H9 (cell line): ENCODE measurements at regions not wholly inside any gene's neighbourhood (a gene's known extent, or its start where the extent isn't known, plus 50 kb on each side); places are given as distances from the start of the nearest gene placed in this dataset.

Source experiments
- DNase-seq: peaks from one replicate; pipeline ENCODE4 v3.0.0-alpha.2; 2017
- H2AFZ ChIP-seq: one replicate; pipeline ENCODE4 v1.6.1; 2013; ENCODE audit warnings: mild to moderate bottlenecking, low read length, control low read depth, moderate library complexity
- H2AK5ac ChIP-seq: 2 replicates; pipeline ENCODE4 v1.6.1; 2013; ENCODE audit warnings: low read length, control low read depth, mixed read lengths; ENCODE audit not compliant: insufficient read length
- H2BK120ac ChIP-seq: one replicate; pipeline ENCODE4 v1.6.1; 2013; ENCODE audit warnings: low read depth, mild to moderate bottlenecking, low read length, control low read depth, inconsistent platforms; ENCODE audit not compliant: poor library complexity, severe bottlenecking
- H2BK12ac ChIP-seq: 2 replicates; pipeline ENCODE4 v1.6.1; 2013; ENCODE audit warnings: low read length, control low read depth, mixed read lengths, low read depth; ENCODE audit not compliant: insufficient read length
- H2BK15ac ChIP-seq: 2 replicates; pipeline ENCODE4 v1.6.1; 2013; ENCODE audit warnings: low read depth, low read length, control low read depth
- H2BK20ac ChIP-seq: one replicate; pipeline ENCODE4 v1.6.1; 2013; ENCODE audit warnings: low read depth, mild to moderate bottlenecking, low read length, control low read depth, inconsistent platforms; ENCODE audit not compliant: poor library complexity, severe bottlenecking
- H2BK5ac ChIP-seq: 2 replicates; pipeline ENCODE4 v1.6.1; 2013; ENCODE audit warnings: low read length, control low read depth, mixed read lengths; ENCODE audit not compliant: insufficient read length
- H3K14ac ChIP-seq: 2 replicates; pipeline ENCODE4 v1.6.1; 2013; ENCODE audit warnings: low read length, control low read depth; ENCODE audit not compliant: insufficient read depth
- H3K18ac ChIP-seq: 2 replicates; pipeline ENCODE4 v1.6.1; 2013; ENCODE audit warnings: low read depth, mild to moderate bottlenecking, mixed read lengths, low read length, control low read depth; ENCODE audit not compliant: insufficient read length
- H3K23ac ChIP-seq: 2 replicates; pipeline ENCODE4 v1.6.1; 2013; ENCODE audit warnings: low read length, control low read depth, mixed read lengths, low read depth; ENCODE audit not compliant: insufficient read length
- H3K23me2 ChIP-seq: 2 replicates; pipeline ENCODE4 v1.6.1; 2013; ENCODE audit warnings: low read depth, mild to moderate bottlenecking, mixed read lengths, low read length, control low read depth; ENCODE audit not compliant: insufficient read length, poor library complexity, severe bottlenecking
- H3K27ac ChIP-seq: 2 replicates; pipeline ENCODE4 v1.5.1; 2013; ENCODE audit warnings: low read length, control low read depth, mixed read lengths, low read depth; ENCODE audit not compliant: insufficient read length
- H3K27me3 ChIP-seq: 2 replicates; pipeline ENCODE4 v1.6.1; 2013; ENCODE audit warnings: low read length, control low read depth, inconsistent platforms; ENCODE audit not compliant: insufficient read depth
- H3K4ac ChIP-seq: 2 replicates; pipeline ENCODE4 v1.6.1; 2013; ENCODE audit warnings: low read depth, mild to moderate bottlenecking, control low read depth, inconsistent platforms, low read length, moderate library complexity
- H3K4me1 ChIP-seq: 2 replicates; pipeline ENCODE4 v1.6.1; 2013; ENCODE audit warnings: low read length, control low read depth, inconsistent platforms; ENCODE audit not compliant: insufficient read depth
- H3K4me2 ChIP-seq: 2 replicates; pipeline ENCODE4 v1.6.1; 2013; ENCODE audit warnings: low read length, control low read depth, mixed read lengths; ENCODE audit not compliant: insufficient read length, insufficient read depth
- H3K56ac ChIP-seq: 2 replicates; pipeline ENCODE4 v1.6.1; 2013; ENCODE audit warnings: low read depth, mild to moderate bottlenecking, mixed read lengths, low read length, control low read depth; ENCODE audit not compliant: insufficient read length
- H3K79me1 ChIP-seq: 2 replicates; pipeline ENCODE4 v1.6.1; 2013; ENCODE audit warnings: low read depth, mild to moderate bottlenecking, moderate library complexity, low read length, control low read depth, inconsistent platforms; ENCODE audit not compliant: insufficient read depth, poor library complexity, severe bottlenecking
- H3K79me2 ChIP-seq: 2 replicates; pipeline ENCODE4 v1.6.1; 2013; ENCODE audit warnings: low read length, control low read depth, inconsistent platforms; ENCODE audit not compliant: insufficient read depth
- H3K9ac ChIP-seq: 2 replicates; pipeline ENCODE4 v1.6.1; 2013; ENCODE audit warnings: low read length, control low read depth, mixed read lengths; ENCODE audit not compliant: insufficient read length; ENCODE audit errors: extremely low read depth
- H3K9me3 ChIP-seq: one replicate; pipeline ENCODE4 v1.6.1; 2013; ENCODE audit warnings: low read depth, low read length, inconsistent platforms; ENCODE audit not compliant: control insufficient read depth
- H3T11ph ChIP-seq: one replicate; pipeline ENCODE4 v1.6.1; 2013; ENCODE audit warnings: mild to moderate bottlenecking, low read length, control low read depth, inconsistent platforms
- H4K20me1 ChIP-seq: one replicate; pipeline ENCODE4 v1.6.1; 2013; ENCODE audit not compliant: control insufficient read depth, insufficient read length, insufficient read depth
- H4K5ac ChIP-seq: 2 replicates; pipeline ENCODE4 v1.6.1; 2013; ENCODE audit warnings: low read depth, mild to moderate bottlenecking, mixed read lengths, low read length, control low read depth; ENCODE audit not compliant: insufficient read length
- H4K8ac ChIP-seq: replicated peaks from 2 replicates; pipeline ENCODE4 v1.6.1; 2013; ENCODE audit warnings: low read length, control low read depth, mixed read lengths, low read depth; ENCODE audit not compliant: insufficient read length
- H4K91ac ChIP-seq: 2 replicates; pipeline ENCODE4 v1.6.1; 2013; ENCODE audit warnings: low read depth, mild to moderate bottlenecking, moderate library complexity, mixed read lengths, low read length, control low read depth; ENCODE audit not compliant: insufficient read length
- H3K27ac Mint-ChIP-seq, 3 experiments: 2 replicates in 2 of 3; 3 replicates in 1 of 3; pipeline ENCODE4 v1.8.0; 2020 to 2021; ENCODE audit warnings: mixed read lengths in 3 of 3, mild to moderate bottlenecking in 1 of 3, moderate library complexity in 1 of 3
- H3K27me3 Mint-ChIP-seq: 2 replicates; pipeline ENCODE4 v1.8.0; 2021; ENCODE audit warnings: low read depth, mild to moderate bottlenecking, moderate library complexity, mixed read lengths
- H3K36me3 Mint-ChIP-seq, 3 experiments: 2 replicates in 2 of 3; 3 replicates in 1 of 3; pipeline ENCODE4 v1.8.0; 2020 to 2021; ENCODE audit warnings: low read depth in 3 of 3, mixed read lengths in 3 of 3; ENCODE audit not compliant: insufficient read depth in 1 of 3
- H3K4me1 Mint-ChIP-seq, 2 experiments: 2 replicates each; pipeline ENCODE4 v1.8.0; 2020; ENCODE audit warnings: mixed read lengths in 2 of 2
- H3K4me3 Mint-ChIP-seq, 2 experiments: 2 replicates in 1 of 2; 3 replicates in 1 of 2; pipeline ENCODE4 v1.8.0; 2020 to 2021; ENCODE audit warnings: mild to moderate bottlenecking in 2 of 2, mixed read lengths in 2 of 2, moderate library complexity in 1 of 2
- H3K9me3 Mint-ChIP-seq, 2 experiments: 2 replicates in 1 of 2; 3 replicates in 1 of 2; pipeline ENCODE4 v1.8.0; 2020; ENCODE audit warnings: mild to moderate bottlenecking in 2 of 2, mixed read lengths in 2 of 2, moderate library complexity in 1 of 2
- WGBS: extraction: QIAGEN DNeasy Blood & Tissue Kit; methylation state at CpG from one replicate; pipeline ENCODE4 v1.1.7; 2013; ENCODE audit warnings: missing lambda C conversion rate, low lambda C conversion rate, mixed read lengths; ENCODE audit not compliant: insufficient read length; ENCODE audit errors: extremely low coverage; 5-methylcytosine and 5-hydroxymethylcytosine counted together
- TF ChIP-seq, protein P1 (sequence below): fragments of 200-600 bp; sonication (generic); conservative IDR thresholded peaks from 3 replicates; pipeline ENCODE4 v1.8.0; 2021; ENCODE audit warnings: antibody characterized with exemption, mild to moderate bottlenecking

DNA sequence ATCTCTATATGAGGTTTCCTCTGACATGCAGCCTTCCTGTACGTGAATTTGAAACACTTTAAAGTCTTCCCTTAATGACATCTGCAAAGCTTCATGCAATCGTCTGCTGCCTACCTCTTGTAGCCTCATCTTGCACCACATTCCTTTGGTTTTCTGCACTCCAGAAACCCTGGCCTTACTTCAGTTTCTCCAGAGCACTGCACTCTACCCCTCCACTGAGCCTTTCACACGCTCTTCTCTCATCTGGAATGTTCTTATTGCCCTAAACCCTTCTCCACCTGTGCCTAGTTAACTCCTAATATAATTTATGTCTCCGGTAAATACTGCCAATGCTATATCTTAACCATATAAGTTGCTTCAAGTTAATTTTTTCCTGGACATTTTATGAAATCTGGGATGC is 168.8 kb upstream of the SLC27A6 start:
- no peaks in the 10 kb centered on the region for H3K23me2 ChIP-seq
- H2AFZ ChIP-seq: no peak overlapping the region
- H4K8ac ChIP-seq: no peak overlapping the region
- Mint-ChIP-seq H3K36me3 (no peaks in the 10 kb centered on the region; a peak in 1 of 7 replicates), H3K27me3 (no peaks in the 10 kb centered on the region), H3K4me3 (no peak overlapping the region), H3K9me3 (no peaks in the 10 kb centered on the region), H3K4me1 (peaks cover 0 to 3% of the 10 kb centered on the region in 2 experiments; a peak in 1 of 4 replicates), H3K27ac (no peak overlapping the region)
- H2BK120ac ChIP-seq: no peak overlapping the region
- no peak overlapping the region for H2BK12ac ChIP-seq
- H4K20me1 ChIP-seq: no peaks in the 10 kb centered on the region
- no peak overlapping the region for H3K14ac ChIP-seq
- no peak overlapping the region for H2BK20ac ChIP-seq
- no peak overlapping the region for H2AK5ac ChIP-seq
- no peak overlapping the region for H3K9ac ChIP-seq
- no peak overlapping the region for H2BK15ac ChIP-seq
- H3K79me2 ChIP-seq: no peaks in the 10 kb centered on the region
- DNase-seq: no peak
- H3K27me3 ChIP-seq: no peaks in the 10 kb centered on the region
- H3K27ac ChIP-seq: no peak overlapping the region
- TF ChIP-seq, protein P1, sequence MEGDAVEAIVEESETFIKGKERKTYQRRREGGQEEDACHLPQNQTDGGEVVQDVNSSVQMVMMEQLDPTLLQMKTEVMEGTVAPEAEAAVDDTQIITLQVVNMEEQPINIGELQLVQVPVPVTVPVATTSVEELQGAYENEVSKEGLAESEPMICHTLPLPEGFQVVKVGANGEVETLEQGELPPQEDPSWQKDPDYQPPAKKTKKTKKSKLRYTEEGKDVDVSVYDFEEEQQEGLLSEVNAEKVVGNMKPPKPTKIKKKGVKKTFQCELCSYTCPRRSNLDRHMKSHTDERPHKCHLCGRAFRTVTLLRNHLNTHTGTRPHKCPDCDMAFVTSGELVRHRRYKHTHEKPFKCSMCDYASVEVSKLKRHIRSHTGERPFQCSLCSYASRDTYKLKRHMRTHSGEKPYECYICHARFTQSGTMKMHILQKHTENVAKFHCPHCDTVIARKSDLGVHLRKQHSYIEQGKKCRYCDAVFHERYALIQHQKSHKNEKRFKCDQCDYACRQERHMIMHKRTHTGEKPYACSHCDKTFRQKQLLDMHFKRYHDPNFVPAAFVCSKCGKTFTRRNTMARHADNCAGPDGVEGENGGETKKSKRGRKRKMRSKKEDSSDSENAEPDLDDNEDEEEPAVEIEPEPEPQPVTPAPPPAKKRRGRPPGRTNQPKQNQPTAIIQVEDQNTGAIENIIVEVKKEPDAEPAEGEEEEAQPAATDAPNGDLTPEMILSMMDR: no peak
- H3K4ac ChIP-seq: no peak overlapping the region
- H3K4me2 ChIP-seq: no peak overlapping the region
- no peak overlapping the region for H3K56ac ChIP-seq
- H3K9me3 ChIP-seq: no peaks in the 10 kb centered on the region
- no peak overlapping the region for H2BK5ac ChIP-seq
- H3K23ac ChIP-seq: no peak overlapping the region
- no peak overlapping the region for H3K18ac ChIP-seq
- no peaks in the 10 kb centered on the region for H3K4me1 ChIP-seq
- H4K91ac ChIP-seq: no peak overlapping the region
- no peak overlapping the region for H3T11ph ChIP-seq
- no peak overlapping the region for H4K5ac ChIP-seq
- no CpG with 5 or more reads among the region's 4 CpGs for WGBS
- H3K79me1 ChIP-seq: no peaks in the 10 kb centered on the region
